H1 (cell line): ENCODE measurements at regions not wholly inside any gene's neighbourhood (a gene's known extent, or its start where the extent isn't known, plus 50 kb on each side); places are given as distances from the start of the nearest gene placed in this dataset.

Source experiments
- E2F6 ChIP-seq: IDR thresholded peaks from 2 replicates; pipeline ENCODE4 v1.6.1; 2012; ENCODE audit warnings: inconsistent platforms
- RBBP5 ChIP-seq: IDR thresholded peaks from 2 replicates; pipeline ENCODE4 v1.7.1; 2012; ENCODE audit warnings: low read depth, mild to moderate bottlenecking, inconsistent platforms, low read length, moderate library complexity, borderline replicate concordance
- SAP30 ChIP-seq: fragments of 300-600 bp; sonication (generic); IDR thresholded peaks from 2 replicates; pipeline ENCODE4 v1.7.1; 2012; ENCODE audit warnings: low read length, moderate library complexity, mild to moderate bottlenecking, inconsistent platforms; ENCODE audit not compliant: insufficient read depth, insufficient replicate concordance
- TBP ChIP-seq: IDR thresholded peaks from 2 replicates; pipeline ENCODE4 v1.6.1; 2011; ENCODE audit warnings: low read depth, low read length, improper control_type of control experiment
- TEAD4 ChIP-seq: IDR thresholded peaks from 2 replicates; pipeline ENCODE4 v1.6.1; 2012; ENCODE audit warnings: low read depth, low read length, inconsistent platforms, mixed read lengths

GRCh38 chr16:18059089-18059488 lies 277.4 kb downstream of the NPIPA8 start (continued):
- TF ChIP-seq TBP (no peak), RBBP5 (no peak), SAP30 (no peak), TEAD4 (no peak), E2F6 (no peak)
- TF ChIP-seq, all 59 proteins: peak for 0
